CD4-positive, alpha-beta T cell treated with Interleukin-4 for 1 hour (primary cell): ENCODE measurements at regions not wholly inside any gene's neighbourhood (a gene's known extent, or its start where the extent isn't known, plus 50 kb on each side); places are given as distances from the start of the nearest gene placed in this dataset.
"Not testable (repeated sequence)": the region's sequence is repeated elsewhere in the genome, so short reads cannot be mapped to it uniquely, and the experiment has no call there.

Experiments used
- DNase-seq, 2 donors: peaks; one replicate each; pipeline ENCODE4 v3.0.0-alpha.2; 2020 to 2022

GRCh38 chrX:9271789-9272525 lies 192.9 kb upstream of the TBL1X start:
- DNase-seq: no peak

GRCh38 chrX:9273744-9274143 lies 191.1 kb upstream of the TBL1X start:
- no peak for DNase-seq

GRCh38 chrX:9278475-9279233 lies 186.2 kb upstream of the TBL1X start:
- DNase-seq: no peak

GRCh38 chrX:9279234-9279544 lies 185.7 kb upstream of the TBL1X start:
- DNase-seq: peak in 1 of 2 donors; percentile 8

GRCh38 chrX:9280831-9281230 lies 184.0 kb upstream of the TBL1X start:
- no peak for DNase-seq

GRCh38 chrX:9282325-9282724 lies 182.5 kb upstream of the TBL1X start:
- DNase-seq: no peak

DNA sequence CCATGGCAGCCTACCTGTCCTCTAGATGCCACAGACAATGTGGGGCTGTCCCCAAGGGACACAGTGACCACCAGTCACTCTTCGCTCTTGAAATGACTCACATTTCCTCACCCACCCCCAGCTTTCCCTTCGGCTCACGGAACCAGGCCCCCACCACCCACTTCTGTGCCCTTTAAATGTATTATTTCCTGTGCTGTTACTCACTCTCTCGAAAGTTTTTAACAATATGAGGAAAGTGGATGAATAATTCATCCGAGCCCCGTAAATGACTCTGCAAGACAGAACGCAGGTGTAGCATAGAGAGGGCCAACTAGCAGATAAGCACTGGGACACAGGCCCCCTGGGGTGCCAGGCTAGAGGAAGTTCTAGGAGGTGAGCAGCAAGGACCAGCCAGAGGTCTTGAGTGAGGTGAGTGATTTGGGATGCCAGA lies 179.5 kb upstream of the TBL1X start:
- no peak for DNase-seq

- DNase-seq: peak in 1 of 2 donors; percentile 17
Observed at GRCh38 chrX:9286234-9286633, 178.6 kb upstream of the TBL1X start.

- DNase-seq: no peak
Observed at GRCh38 chrX:9291629-9292028, 173.2 kb upstream of the TBL1X start.

- DNase-seq: no peak
Observed at GRCh38 chrX:9293051-9293496, 171.8 kb upstream of the TBL1X start.

DNA sequence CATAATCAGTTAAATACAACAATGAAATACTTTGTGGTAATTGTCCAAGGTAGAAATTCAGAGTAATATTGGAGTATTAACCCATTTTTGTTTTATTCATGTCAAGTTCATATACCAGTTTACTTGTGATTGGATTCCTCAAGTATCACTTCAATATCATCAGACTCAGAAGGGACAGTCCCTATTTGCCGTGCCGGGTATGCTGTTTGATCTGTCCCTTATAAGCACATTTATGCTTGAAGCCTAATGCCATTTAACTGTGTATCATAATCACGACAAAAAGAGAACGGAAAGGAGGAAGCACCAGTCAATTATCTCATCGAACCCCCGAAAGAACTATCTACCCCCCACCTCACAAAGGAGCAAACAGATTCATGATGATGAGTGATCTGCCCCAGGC lies 171.0 kb upstream of the TBL1X start:
- DNase-seq: no peak

DNA sequence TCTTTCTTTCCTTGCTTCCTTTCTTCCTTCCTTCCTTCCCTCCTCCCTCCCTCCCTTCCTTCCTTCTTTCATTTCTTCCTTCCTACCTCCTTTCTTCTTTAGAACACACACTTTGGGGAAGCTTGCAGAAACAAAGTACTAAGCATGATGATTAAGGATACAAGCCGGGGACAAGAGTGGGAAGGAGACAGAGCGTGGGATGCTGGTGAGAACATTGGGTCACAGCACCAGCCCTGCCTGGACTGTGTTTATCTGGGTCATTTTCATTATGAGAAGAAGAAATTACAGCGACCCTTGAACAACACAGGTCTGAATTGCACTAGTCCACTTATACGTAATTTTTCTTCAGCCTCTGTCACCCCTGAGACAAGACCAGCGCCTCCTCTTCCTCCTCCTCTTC lies 169.3 kb upstream of the TBL1X start:
- DNase-seq: no peak

GRCh38 chrX:9298221-9298620 lies 166.6 kb upstream of the TBL1X start:
- no peak for DNase-seq

GRCh38 chrX:9299681-9300080 lies 165.2 kb upstream of the TBL1X start:
- not testable (repeated sequence) for DNase-seq

GRCh38 chrX:9301836-9302235 lies 163.0 kb upstream of the TBL1X start:
- DNase-seq: no peak

GRCh38 chrX:9302381-9302780 lies 162.5 kb upstream of the TBL1X start:
- DNase-seq: no peak

DNA sequence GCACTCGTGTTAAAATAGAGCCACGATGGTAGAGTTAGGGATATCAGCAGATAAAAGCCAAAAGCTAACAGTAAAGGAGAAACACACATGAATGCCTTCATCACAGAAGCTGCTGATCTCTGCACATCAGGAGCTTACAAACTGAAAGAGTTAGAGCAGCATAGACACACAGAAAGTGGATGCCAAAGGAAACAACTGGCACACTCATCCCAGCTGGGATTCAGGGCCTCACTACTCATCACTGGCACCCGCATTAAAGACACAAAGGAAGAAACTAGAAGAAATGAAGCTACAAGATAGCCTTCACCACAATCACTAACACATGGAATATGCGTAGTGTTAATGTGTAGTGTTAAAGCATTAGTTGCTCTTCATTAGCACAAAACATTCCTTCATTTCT lies 156.4 kb upstream of the TBL1X start:
- DNase-seq: no peak

DNA sequence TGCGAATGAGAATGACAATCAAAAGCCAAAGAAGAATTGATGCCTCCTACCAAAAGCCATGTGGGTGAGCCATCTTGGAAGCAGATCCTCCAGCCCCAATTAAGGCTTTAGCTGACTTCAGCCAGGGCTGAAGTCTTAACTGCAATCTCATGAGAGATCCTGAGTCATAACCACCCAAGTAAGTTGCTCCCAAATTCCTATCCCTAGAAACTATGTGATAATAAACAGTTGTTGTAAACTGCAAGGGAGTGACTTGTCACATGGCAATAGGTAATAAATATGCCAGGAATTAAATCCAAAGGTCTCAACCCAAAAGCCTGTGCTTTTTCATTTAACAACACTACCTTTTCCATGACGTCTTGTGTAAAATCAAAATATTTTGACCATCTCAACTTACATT lies 154.2 kb upstream of the TBL1X start:
- DNase-seq: no peak

GRCh38 chrX:9311421-9312160 lies 153.3 kb upstream of the TBL1X start:
- no peak for DNase-seq

DNA sequence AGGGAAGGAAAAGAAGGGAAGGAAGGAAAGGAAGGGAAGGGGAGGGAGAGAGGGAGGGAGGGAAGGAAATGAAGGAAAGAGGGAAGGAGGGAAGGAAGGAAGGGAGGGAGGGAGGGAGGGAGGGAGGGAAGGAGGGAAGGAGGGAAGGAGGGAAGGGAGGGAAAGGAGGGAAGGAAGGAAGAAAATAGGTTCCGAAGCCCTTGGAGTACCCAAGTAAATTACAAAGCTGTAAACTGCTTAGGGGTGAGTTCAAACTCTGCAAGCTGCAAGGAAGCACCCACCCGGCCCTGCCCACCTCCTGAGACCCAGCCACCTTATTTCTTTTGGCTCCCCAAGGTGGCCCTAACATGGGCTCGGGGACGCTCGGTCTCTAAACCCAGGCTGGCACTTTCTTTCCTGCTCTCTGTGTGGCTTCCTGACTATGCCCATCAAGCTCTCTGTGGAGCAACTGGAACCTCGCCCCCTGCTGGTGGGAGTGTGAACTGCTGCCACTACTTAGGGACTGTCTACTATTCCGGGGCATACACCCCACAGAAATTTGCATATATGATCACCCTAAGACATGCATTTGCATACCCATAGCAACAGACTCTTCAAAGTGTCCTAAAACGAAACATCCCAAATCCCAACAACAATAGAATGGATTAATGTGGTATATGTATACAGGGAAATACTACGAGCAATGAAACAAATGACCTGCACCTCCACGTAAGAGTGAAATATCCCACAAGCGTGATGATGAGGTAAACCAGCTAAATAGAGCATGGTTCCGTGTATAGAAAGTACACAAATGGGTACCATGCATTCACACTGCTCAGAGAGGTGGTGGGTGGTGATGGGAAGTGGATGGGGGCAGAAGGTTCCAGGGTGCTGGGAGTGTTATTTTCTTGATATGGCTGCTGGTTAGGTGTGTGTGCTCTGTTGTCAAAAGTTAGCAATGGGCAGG lies 151.7 kb upstream of the TBL1X start:
- peak; percentile 74 to 76 for DNase-seq

DNA sequence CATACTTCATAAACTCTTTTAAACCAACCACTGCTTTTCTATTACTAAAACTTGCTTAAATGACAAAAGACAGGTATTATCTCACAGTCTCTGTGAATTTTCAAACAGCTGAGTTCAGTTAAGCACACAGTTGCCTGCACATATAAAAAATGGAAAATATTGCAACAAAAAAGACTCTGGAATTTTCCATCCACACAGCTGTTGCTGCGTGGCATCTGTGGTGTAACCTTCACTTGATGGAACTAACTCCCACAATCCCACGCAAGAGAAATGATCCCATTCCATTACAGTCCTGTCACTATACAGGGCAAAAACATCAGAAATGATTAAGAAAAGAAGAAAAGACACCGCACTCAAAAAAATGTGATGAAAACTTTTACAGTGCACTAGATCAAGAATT lies 149.8 kb upstream of the TBL1X start:
- DNase-seq: no peak

DNA sequence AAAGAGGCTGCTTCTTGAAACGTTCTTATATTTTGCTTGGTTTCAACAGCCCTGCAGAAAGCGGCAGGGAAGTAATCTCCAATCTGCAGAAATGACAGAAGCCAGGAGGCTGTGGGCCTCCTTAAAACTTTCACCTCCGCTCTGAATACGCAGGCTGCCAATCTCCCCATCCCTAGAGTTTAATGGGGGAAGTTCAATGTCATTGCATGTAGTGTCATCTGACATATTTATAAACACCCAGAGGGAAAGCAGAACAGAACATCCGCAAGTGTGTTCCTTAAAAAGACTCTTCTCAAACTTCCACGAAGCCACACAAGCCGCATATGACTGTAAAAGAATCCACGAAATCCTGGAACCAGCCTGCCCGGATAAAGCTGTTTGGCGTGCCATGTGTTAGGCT lies 148.8 kb upstream of the TBL1X start:
- DNase-seq: no peak

- no peak for DNase-seq
Observed at GRCh38 chrX:9317176-9317575, 147.7 kb upstream of the TBL1X start.
